MM.1S (cell line): ENCODE measurements at regions not wholly inside any gene's neighbourhood (a gene's known extent, or its start where the extent isn't known, plus 50 kb on each side); places are given as distances from the start of the nearest gene placed in this dataset.
"Not testable (repeated sequence)": the region's sequence is repeated elsewhere in the genome, so short reads cannot be mapped to it uniquely, and the experiment has no call there.

Source experiments
- EZH2 ChIP-seq: fragments of 300-600 bp; sonication (generic); optimal IDR thresholded peaks from 2 replicates; pipeline ENCODE3; 2017; ENCODE audit warnings: low read depth, mild to moderate bottlenecking, antibody characterized with exemption, low read length, mixed read lengths
- EZH2phosphoT487 ChIP-seq: fragments of 300-600 bp; sonication (generic); IDR thresholded peaks from 2 replicates; pipeline ENCODE4 v1.6.1; 2018; ENCODE audit warnings: antibody characterized with exemption, low read length
- TF ChIP-seq, protein P1 (sequence below): fragments of 300-600 bp; sonication (generic); IDR thresholded peaks from 2 replicates; pipeline ENCODE4 v1.5.1; 2016; ENCODE audit warnings: antibody characterized with exemption, low read length, mixed read lengths

DNA sequence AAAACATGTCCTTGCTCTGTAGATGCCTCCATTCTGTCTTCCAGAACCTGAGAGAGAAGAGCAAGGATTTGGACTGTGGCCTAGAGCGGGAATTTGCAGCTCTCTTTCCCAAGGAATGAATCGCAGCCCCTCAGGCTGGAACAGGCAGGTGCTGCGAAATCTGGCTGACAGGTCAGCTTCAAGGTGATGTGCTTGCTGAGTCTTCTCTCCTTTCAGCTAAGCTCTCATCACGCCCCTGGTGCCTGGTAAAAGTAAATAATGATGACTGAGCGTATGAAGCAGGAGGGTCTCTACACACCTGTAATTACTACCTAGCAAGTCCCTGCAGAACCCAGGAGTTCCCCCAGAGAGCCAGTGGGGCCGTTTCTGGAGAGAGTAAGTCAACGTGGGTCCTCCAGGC is 204.3 kb upstream of the IRF2BP2 start:
- TF ChIP-seq, protein P1, sequence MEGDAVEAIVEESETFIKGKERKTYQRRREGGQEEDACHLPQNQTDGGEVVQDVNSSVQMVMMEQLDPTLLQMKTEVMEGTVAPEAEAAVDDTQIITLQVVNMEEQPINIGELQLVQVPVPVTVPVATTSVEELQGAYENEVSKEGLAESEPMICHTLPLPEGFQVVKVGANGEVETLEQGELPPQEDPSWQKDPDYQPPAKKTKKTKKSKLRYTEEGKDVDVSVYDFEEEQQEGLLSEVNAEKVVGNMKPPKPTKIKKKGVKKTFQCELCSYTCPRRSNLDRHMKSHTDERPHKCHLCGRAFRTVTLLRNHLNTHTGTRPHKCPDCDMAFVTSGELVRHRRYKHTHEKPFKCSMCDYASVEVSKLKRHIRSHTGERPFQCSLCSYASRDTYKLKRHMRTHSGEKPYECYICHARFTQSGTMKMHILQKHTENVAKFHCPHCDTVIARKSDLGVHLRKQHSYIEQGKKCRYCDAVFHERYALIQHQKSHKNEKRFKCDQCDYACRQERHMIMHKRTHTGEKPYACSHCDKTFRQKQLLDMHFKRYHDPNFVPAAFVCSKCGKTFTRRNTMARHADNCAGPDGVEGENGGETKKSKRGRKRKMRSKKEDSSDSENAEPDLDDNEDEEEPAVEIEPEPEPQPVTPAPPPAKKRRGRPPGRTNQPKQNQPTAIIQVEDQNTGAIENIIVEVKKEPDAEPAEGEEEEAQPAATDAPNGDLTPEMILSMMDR = not testable (repeated sequence)
- TF ChIP-seq EZH2phosphoT487, EZH2: not testable (repeated sequence)
